ENCODE measurements at regions not wholly inside any gene's neighbourhood (a gene's known extent, or its start where the extent isn't known, plus 50 kb on each side); places are given as distances from the start of the nearest gene placed in this dataset.

- TF ChIP-seq, protein P1, sequence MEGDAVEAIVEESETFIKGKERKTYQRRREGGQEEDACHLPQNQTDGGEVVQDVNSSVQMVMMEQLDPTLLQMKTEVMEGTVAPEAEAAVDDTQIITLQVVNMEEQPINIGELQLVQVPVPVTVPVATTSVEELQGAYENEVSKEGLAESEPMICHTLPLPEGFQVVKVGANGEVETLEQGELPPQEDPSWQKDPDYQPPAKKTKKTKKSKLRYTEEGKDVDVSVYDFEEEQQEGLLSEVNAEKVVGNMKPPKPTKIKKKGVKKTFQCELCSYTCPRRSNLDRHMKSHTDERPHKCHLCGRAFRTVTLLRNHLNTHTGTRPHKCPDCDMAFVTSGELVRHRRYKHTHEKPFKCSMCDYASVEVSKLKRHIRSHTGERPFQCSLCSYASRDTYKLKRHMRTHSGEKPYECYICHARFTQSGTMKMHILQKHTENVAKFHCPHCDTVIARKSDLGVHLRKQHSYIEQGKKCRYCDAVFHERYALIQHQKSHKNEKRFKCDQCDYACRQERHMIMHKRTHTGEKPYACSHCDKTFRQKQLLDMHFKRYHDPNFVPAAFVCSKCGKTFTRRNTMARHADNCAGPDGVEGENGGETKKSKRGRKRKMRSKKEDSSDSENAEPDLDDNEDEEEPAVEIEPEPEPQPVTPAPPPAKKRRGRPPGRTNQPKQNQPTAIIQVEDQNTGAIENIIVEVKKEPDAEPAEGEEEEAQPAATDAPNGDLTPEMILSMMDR (IDR thresholded peaks at IDR 0.05; ENCODE audit: poor library complexity): peak; percentile 85
- TF ChIP-seq EZH2 (IDR thresholded peaks at IDR 0.05; ENCODE audit: borderline replicate concordance) (no peak), EZH2phosphoT487 (IDR thresholded peaks at IDR 0.05; ENCODE audit: low read depth, severe bottlenecking, unreplicated experiment) (no peak)
These were observed 85.5 kb downstream of the CT47B1 start for GRCh38 chrX:120790118-120790517.
